HepG2 (cell line): ENCODE measurements at regions not wholly inside any gene's neighbourhood (a gene's known extent, or its start where the extent isn't known, plus 50 kb on each side); places are given as distances from the start of the nearest gene placed in this dataset.

Experiments
- ATAC-seq: fragments of 200-7000 bp; cut with Tn5 transposase; 3 replicates; pipeline ENCODE4 v1.9.1; 2020; ENCODE audit warnings: mild to moderate bottlenecking, moderate library complexity
- BruUV-seq: library from RNA; stranded (reverse); fragments of 400-500 nt; replicated peaks from 2 replicates; lab custom pipeline; 2021; lab: Mats Ljungman, UMichigan
- CTCF ChIA-PET: fragments of 300-600 bp; formaldehyde crosslinking; extraction: SDS; loops from one replicate; lab custom pipeline; 2021; ENCODE audit warnings: low total read pairs, inconsistent platforms, low intra/inter-chr PET ratio; lab: Yijun Ruan, JAX
- POLR2A ChIA-PET: fragments of 350-600 bp; sonication (Branson Sonifier 250); formaldehyde crosslinking; loops from one replicate; lab custom pipeline; 2020; ENCODE audit warnings: antibody characterized with exemption, inconsistent platforms; lab: Yijun Ruan, JAX
- DNase-seq: peaks from one replicate; pipeline ENCODE4 v3.0.0-alpha.2; 2015; ENCODE audit warnings: low spot score
- FAIRE-seq: peaks from 3 replicates; lab custom pipeline; 2011; peaks lifted over from hg19 to GRCh38; lab: Jason Lieb, UNC
- H2AFZ ChIP-seq: one replicate; pipeline ENCODE4 v1.6.1; 2011; ENCODE audit warnings: low read length, inconsistent platforms
- H3K27ac ChIP-seq: fragments of 300-600 bp; 3 replicates; pipeline ENCODE4 v1.8.0; 2011; ENCODE audit warnings: mixed run types, mild to moderate bottlenecking, mixed read lengths, low read length, inconsistent platforms; ENCODE audit not compliant: insufficient read depth; ENCODE audit errors: extremely low read length
- H3K27me3 ChIP-seq, 2 experiments: fragments of 200-600 bp in 1 of 2; 2 replicates in 1 of 2; 3 replicates in 1 of 2; pipeline versions ENCODE4 v1.6.0 to v1.8.0; 2011; ENCODE audit warnings: low read length in 2 of 2, mild to moderate bottlenecking in 2 of 2, moderate library complexity in 2 of 2, inconsistent platforms in 1 of 2; ENCODE audit not compliant: insufficient read depth in 2 of 2, control insufficient read depth in 1 of 2
- H3K36me3 ChIP-seq, 2 experiments: fragments of 200-600 bp in 1 of 2; replicated peaks in 1 of 2; 2 replicates in 1 of 2; 3 replicates in 1 of 2; pipeline versions ENCODE4 v1.5.1 to v1.8.0; 2011; ENCODE audit warnings: low read length in 2 of 2, inconsistent platforms in 1 of 2; ENCODE audit not compliant: insufficient read depth in 2 of 2, control insufficient read depth in 1 of 2
- H3K4me1 ChIP-seq: 2 replicates; pipeline ENCODE4 v1.5.1; 2012; ENCODE audit warnings: low read length, inconsistent platforms; ENCODE audit not compliant: insufficient read depth
- H3K4me2 ChIP-seq: 2 replicates; pipeline ENCODE4 v1.6.0; 2011; ENCODE audit warnings: low read depth, low read length, inconsistent platforms
- H3K4me3 ChIP-seq, 3 experiments: fragments of 200-600 bp in 1 of 3; sonication (generic), shearing (Covaris generic) in 1 of 3; replicated peaks in 1 of 3; 2 replicates each; pipeline ENCODE4 v1.5.1; 2011 to 2016; ENCODE audit warnings: low read length in 3 of 3, inconsistent platforms in 2 of 3, low read depth in 2 of 3, mild to moderate bottlenecking in 2 of 3, control low read depth in 1 of 3, mixed read lengths in 1 of 3; ENCODE audit not compliant: insufficient read depth in 1 of 3
- H3K79me2 ChIP-seq: one replicate; pipeline ENCODE4 v1.6.1; 2011; ENCODE audit warnings: low read length, inconsistent platforms; ENCODE audit not compliant: insufficient read depth
- H3K9ac ChIP-seq: 2 replicates; pipeline ENCODE4 v1.6.0; 2011; ENCODE audit warnings: mild to moderate bottlenecking, low read depth, low read length, inconsistent platforms; ENCODE audit not compliant: insufficient read depth
- H3K9me3 ChIP-seq: 2 replicates; pipeline ENCODE4 v1.5.1; 2012; ENCODE audit warnings: mild to moderate bottlenecking, low read length
- H4K20me1 ChIP-seq: 2 replicates; pipeline ENCODE4 v1.6.0; 2011; ENCODE audit warnings: inconsistent platforms, mild to moderate bottlenecking, low read length, moderate library complexity; ENCODE audit not compliant: insufficient read depth
- ARID2 ChIP-seq: sonication (generic); formaldehyde crosslinking; IDR thresholded peaks from 2 replicates; pipeline ENCODE4 v1.8.1; 2022; ENCODE audit warnings: mild to moderate bottlenecking, missing genetic modification reagents, borderline replicate concordance
- ATF7-NPFF ChIP-seq: sonication (generic); formaldehyde crosslinking; IDR thresholded peaks from 2 replicates; pipeline ENCODE4 v1.8.1; 2023; ENCODE audit warnings: mild to moderate bottlenecking, low read depth, missing genetic modification reagents, moderate library complexity
- BORCS8-MEF2B ChIP-seq: sonication (generic); formaldehyde crosslinking; IDR thresholded peaks from 2 replicates; pipeline ENCODE4 v1.8.0; 2022; ENCODE audit warnings: mild to moderate bottlenecking, missing genetic modification reagents
- DNMT1 ChIP-seq: sonication (generic); formaldehyde crosslinking; IDR thresholded peaks from 2 replicates; pipeline ENCODE4 v1.5.1; 2020; ENCODE audit warnings: mild to moderate bottlenecking, missing genetic modification reagents
- HDAC2 ChIP-seq: sonication (generic); formaldehyde crosslinking; IDR thresholded peaks from 2 replicates; pipeline ENCODE4 v1.4.0; 2020; ENCODE audit warnings: missing genetic modification reagents
- HHEX ChIP-seq: IDR thresholded peaks from 2 replicates; pipeline ENCODE4 v1.6.1; 2016; ENCODE audit warnings: control low read depth
- HOXA5 ChIP-seq: sonication (generic); formaldehyde crosslinking; IDR thresholded peaks from 2 replicates; pipeline ENCODE4 v1.4.0; 2020; ENCODE audit warnings: missing genetic modification reagents
- JUNB ChIP-seq: sonication (generic); formaldehyde crosslinking; IDR thresholded peaks from 2 replicates; pipeline ENCODE4 v1.8.0; 2022; ENCODE audit warnings: missing genetic modification reagents, mild to moderate bottlenecking, borderline replicate concordance
- KLF13 ChIP-seq: sonication (generic); formaldehyde crosslinking; IDR thresholded peaks from 2 replicates; pipeline ENCODE4 v1.4.0; 2020; ENCODE audit warnings: mild to moderate bottlenecking, missing genetic modification reagents
- NBN ChIP-seq: fragments of 450-650 bp; conservative IDR thresholded peaks from 2 replicates; pipeline ENCODE4 v1.6.1; 2017
- NCOR1 ChIP-seq: fragments of 200-600 bp; sonication (generic); IDR thresholded peaks from 2 replicates; pipeline ENCODE4 v1.7.0; 2017; ENCODE audit warnings: antibody characterized with exemption, low read length, borderline replicate concordance
- RXRB ChIP-seq: IDR thresholded peaks from 2 replicates; pipeline ENCODE4 v1.6.1; 2016; ENCODE audit warnings: borderline replicate concordance, missing genetic modification reagents, missing compliant biosample characterization
- SNAPC5 ChIP-seq: sonication (generic); formaldehyde crosslinking; IDR thresholded peaks from 2 replicates; pipeline ENCODE4 v1.8.1; 2023; ENCODE audit warnings: mild to moderate bottlenecking, missing genetic modification reagents, borderline replicate concordance
- TBP ChIP-seq: sonication (generic); formaldehyde crosslinking; IDR thresholded peaks from 2 replicates; pipeline ENCODE4 v1.5.0; 2020; ENCODE audit warnings: missing genetic modification reagents
- TCF7 ChIP-seq: sonication (generic); IDR thresholded peaks from 2 replicates; pipeline ENCODE4 v1.6.1; 2016; ENCODE audit warnings: antibody characterized with exemption, low read depth
- TEAD2 ChIP-seq: sonication (generic); formaldehyde crosslinking; IDR thresholded peaks from 2 replicates; pipeline ENCODE4 v1.9.0; 2021; ENCODE audit warnings: missing genetic modification reagents
- TFAP4 ChIP-seq: sonication (generic); IDR thresholded peaks from 2 replicates; pipeline ENCODE4 v1.6.1; 2016; ENCODE audit warnings: low read depth, borderline replicate concordance
- ZMYM4 ChIP-seq: sonication (generic); formaldehyde crosslinking; IDR thresholded peaks from 2 replicates; pipeline ENCODE4 v1.8.1; 2023; ENCODE audit warnings: mild to moderate bottlenecking, missing genetic modification reagents
- ZNF281 ChIP-seq: sonication (generic); formaldehyde crosslinking; IDR thresholded peaks from 2 replicates; pipeline ENCODE4 v1.4.0; 2020; ENCODE audit warnings: missing genetic modification reagents, borderline replicate concordance
- ZNF282 ChIP-seq: fragments of 450-650 bp; IDR thresholded peaks from 2 replicates; pipeline ENCODE4 v1.6.1; 2018; ENCODE audit not compliant: partially characterized antibody
- WGBS: methylation state at CpG from one replicate; pipeline ENCODE4 v1.1.6; 2017; ENCODE audit warnings: low lambda C conversion rate; 5-methylcytosine and 5-hydroxymethylcytosine counted together
- in situ Hi-C: cut with HindIII; loops from 2 replicates; pipeline ENCODE4 v1.10.0; 2017; ENCODE audit warnings: low pct_unique_long_range_greater_than_20kb; ENCODE audit not compliant: extremely low pct_ligation_motif_present
- intact Hi-C: fragments of 100-400 bp; cut with micrococcal nuclease; formaldehyde crosslinking; loops from one replicate; pipeline ENCODE4 v1.10.0; 2022; ENCODE audit not compliant: unreplicated experiment

- Histone ChIP-seq H3K9me3 (no peaks in the 10 kb centered on the region), H3K27me3 (no peaks in the 10 kb centered on the region; a peak in 1 of 5 replicates), H3K4me3 (no peak overlapping the region), H4K20me1 (no peaks in the 10 kb centered on the region), H3K9ac (no peak overlapping the region), H3K4me1 (no peaks in the 10 kb centered on the region), H3K4me2 (no peak overlapping the region), H3K27ac (no peak overlapping the region), H3K36me3 (no peaks in the 10 kb centered on the region), H3K79me2 (no peaks in the 10 kb centered on the region), H2AFZ (no peak overlapping the region)
- TF ChIP-seq ZNF282 (no peak), TBP (CRISPR knock-in tag) (no peak), TFAP4 (no peak), ZMYM4 (CRISPR knock-in tag) (no peak), RXRB (CRISPR knock-in tag) (no peak), KLF13 (no peak), NBN (no peak), TEAD2 (CRISPR knock-in tag) (no peak), ARID2 (CRISPR knock-in tag) (no peak), HOXA5 (no peak), JUNB (no peak), HHEX (CRISPR knock-in tag) (no peak), BORCS8-MEF2B (CRISPR knock-in tag) (no peak), ATF7-NPFF (CRISPR knock-in tag) (no peak), SNAPC5 (no peak), NCOR1 (no peak), TCF7 (no peak), DNMT1 (CRISPR knock-in tag) (no peak), ZNF281 (CRISPR knock-in tag) (no peak), HDAC2 (CRISPR knock-in tag) (no peak)
- in situ Hi-C loops: no loop called here
- ChIA-PET POLR2A (no interaction called here), CTCF (no interaction called here)
- 0% methylated on average over 1 of the region's 1 CpG for WGBS
- no peak for FAIRE-seq
- no peak for DNase-seq
- no TSS peak for BruUV-seq
- ATAC-seq: no peak
- intact Hi-C loops: no loop called here
Measured at GRCh38 chr4:175951794-175952193, 113.8 kb upstream of the WDR17 start.
